WI38 (cell line): ENCODE measurements at regions not wholly inside any gene's neighbourhood (a gene's known extent, or its start where the extent isn't known, plus 50 kb on each side); places are given as distances from the start of the nearest gene placed in this dataset.

Experiments
- H3K4me3 ChIP-seq: 2 replicates; pipeline ENCODE4 v1.5.1; 2011; ENCODE audit warnings: low read depth, mild to moderate bottlenecking, control low read depth, low read length
- CTCF ChIP-seq: IDR thresholded peaks from 2 replicates; pipeline ENCODE4 v1.5.1; 2012; ENCODE audit warnings: low read depth, mild to moderate bottlenecking, control low read depth, low read length

GRCh38 chr18:30499721-30500120 lies 542.8 kb downstream of the DSC3 start:
- TF ChIP-seq CTCF, result no peak
- H3K4me3 ChIP-seq, result no peak overlapping the region

- H3K4me3 ChIP-seq, result no peak overlapping the region
- no peak for TF ChIP-seq CTCF
Measured at GRCh38 chr18:30492552-30493129, 549.9 kb downstream of the DSC3 start.

GRCh38 chr18:30491815-30492551 lies 550.6 kb downstream of the DSC3 start:
- no peak for TF ChIP-seq CTCF
- H3K4me3 ChIP-seq, result no peak overlapping the region

- no peak overlapping the region for H3K4me3 ChIP-seq
- TF ChIP-seq CTCF, result no peak
Measured at GRCh38 chr18:30489890-30490643, 552.5 kb downstream of the DSC3 start.

- H3K4me3 ChIP-seq, result no peak overlapping the region
- TF ChIP-seq CTCF, result no peak
Measured at GRCh38 chr18:30487962-30488361, 554.6 kb downstream of the DSC3 start.

- H3K4me3 ChIP-seq, result no peak overlapping the region
- no peak for TF ChIP-seq CTCF
Measured at GRCh38 chr18:30486856-30487255, 555.7 kb downstream of the DSC3 start.

- no peak overlapping the region for H3K4me3 ChIP-seq
- TF ChIP-seq CTCF, result no peak
Measured at GRCh38 chr18:30485078-30485477, 557.5 kb downstream of the DSC3 start.
